NCI-H526 (cell line): ENCODE measurements at regions not wholly inside any gene's neighbourhood (a gene's known extent, or its start where the extent isn't known, plus 50 kb on each side); places are given as distances from the start of the nearest gene placed in this dataset.
"Not testable (repeated sequence)": the region's sequence is repeated elsewhere in the genome, so short reads cannot be mapped to it uniquely, and the experiment has no call there.

ENCODE experiments used
- DNase-seq, 2 experiments: peaks; one replicate each; lab custom pipeline; 2025; lab: John Stamatoyannopoulos, UW

- no peak for DNase-seq
Observed at GRCh38 chr2:216775043-216775453, 79.7 kb upstream of the IGFBP5 start.

- DNase-seq: no peak
Observed at GRCh38 chr2:216774620-216775019, 79.3 kb upstream of the IGFBP5 start.

- DNase-seq: no peak
Observed at GRCh38 chr2:216774180-216774579, 78.8 kb upstream of the IGFBP5 start.

- DNase-seq: peak; percentile 49 to 52
Observed at GRCh38 chr2:216773072-216773471, 77.7 kb upstream of the IGFBP5 start.

GRCh38 chr2:216770717-216771116 is 75.4 kb upstream of the IGFBP5 start:
- DNase-seq: no peak

GRCh38 chr2:216770050-216770449 is 74.7 kb upstream of the IGFBP5 start:
- DNase-seq: no peak

GRCh38 chr2:216769626-216770025 is 74.3 kb upstream of the IGFBP5 start:
- no peak for DNase-seq

GRCh38 chr2:216768908-216769411 is 73.6 kb upstream of the IGFBP5 start:
- DNase-seq: no peak

- no peak for DNase-seq
Observed at GRCh38 chr2:216765761-216766262, 70.5 kb upstream of the IGFBP5 start.

GRCh38 chr2:216763396-216763795 is 68.0 kb upstream of the IGFBP5 start:
- DNase-seq: peak; percentile 9 to 27

GRCh38 chr2:216761809-216762208 is 66.5 kb upstream of the IGFBP5 start:
- no peak for DNase-seq

GRCh38 chr2:216761133-216761532 is 65.8 kb upstream of the IGFBP5 start:
- DNase-seq: no peak

- no peak for DNase-seq
Observed at GRCh38 chr2:216758256-216759155, 63.2 kb upstream of the IGFBP5 start.

- no peak for DNase-seq
Observed at GRCh38 chr2:216757532-216757931, 62.2 kb upstream of the IGFBP5 start.

- DNase-seq: no peak
Observed at GRCh38 chr2:216756435-216756834, 61.1 kb upstream of the IGFBP5 start.

GRCh38 chr2:216754812-216755211 is 59.5 kb upstream of the IGFBP5 start:
- DNase-seq: no peak

- no peak for DNase-seq
Observed at GRCh38 chr2:216754336-216754735, 59.0 kb upstream of the IGFBP5 start.

GRCh38 chr2:216752855-216753505 is 57.6 kb upstream of the IGFBP5 start:
- DNase-seq: no peak

- DNase-seq: not testable (repeated sequence)
Observed at GRCh38 chr2:216750750-216751149, 55.4 kb upstream of the IGFBP5 start.

GRCh38 chr2:216746268-216746667 is 50.9 kb upstream of the IGFBP5 start:
- not testable (repeated sequence) for DNase-seq

- no peak for DNase-seq
Observed at GRCh38 chr2:216745453-216745852, 50.1 kb upstream of the IGFBP5 start.
